ENCODE measurements at regions not wholly inside any gene's neighbourhood (a gene's known extent, or its start where the extent isn't known, plus 50 kb on each side); places are given as distances from the start of the nearest gene placed in this dataset.

DNA sequence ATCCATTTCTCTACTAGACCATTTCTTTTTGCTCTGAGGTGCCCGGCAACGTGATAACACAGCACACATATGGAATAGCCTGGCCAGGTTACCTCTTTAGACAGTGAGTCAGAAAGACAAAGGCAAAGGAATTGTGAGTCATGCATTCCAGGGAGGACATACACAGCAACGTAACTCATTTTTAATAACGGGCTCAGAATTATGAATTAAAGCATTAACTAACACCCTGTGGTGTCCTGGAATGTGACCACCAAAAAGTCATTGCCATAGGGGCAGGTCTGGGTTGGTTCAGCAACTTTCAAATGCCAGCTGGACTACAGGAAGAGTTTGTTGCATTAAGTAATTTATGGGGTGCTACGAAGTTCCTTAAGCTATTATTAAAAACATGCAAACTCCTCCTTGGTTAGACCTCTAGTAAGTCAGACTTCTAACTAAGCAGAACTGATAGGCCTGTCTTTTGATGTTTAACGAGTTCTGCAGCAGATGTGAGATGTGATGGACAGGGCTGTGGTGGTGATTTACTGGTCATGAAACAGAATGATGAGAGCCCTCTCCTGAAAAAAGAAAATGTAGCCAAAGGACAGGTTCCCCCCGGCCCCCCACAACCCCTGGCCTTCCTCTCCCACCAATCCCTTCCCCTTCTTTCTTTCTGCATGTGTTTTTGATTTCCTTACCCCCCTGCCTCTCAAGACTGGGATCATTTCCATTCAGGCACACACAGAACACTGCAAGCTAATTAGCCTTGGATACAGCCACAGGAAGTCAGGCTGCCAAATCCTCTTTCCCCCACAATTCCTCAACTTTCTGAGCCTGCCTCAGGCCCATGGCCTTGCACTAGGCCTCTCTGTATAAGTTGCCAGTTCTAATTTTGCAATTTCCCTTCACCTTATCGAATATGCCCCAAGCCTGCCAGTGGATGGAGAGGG, 88.9 kb upstream of the HAO2 start:
- TF ChIP-seq, protein P1, sequence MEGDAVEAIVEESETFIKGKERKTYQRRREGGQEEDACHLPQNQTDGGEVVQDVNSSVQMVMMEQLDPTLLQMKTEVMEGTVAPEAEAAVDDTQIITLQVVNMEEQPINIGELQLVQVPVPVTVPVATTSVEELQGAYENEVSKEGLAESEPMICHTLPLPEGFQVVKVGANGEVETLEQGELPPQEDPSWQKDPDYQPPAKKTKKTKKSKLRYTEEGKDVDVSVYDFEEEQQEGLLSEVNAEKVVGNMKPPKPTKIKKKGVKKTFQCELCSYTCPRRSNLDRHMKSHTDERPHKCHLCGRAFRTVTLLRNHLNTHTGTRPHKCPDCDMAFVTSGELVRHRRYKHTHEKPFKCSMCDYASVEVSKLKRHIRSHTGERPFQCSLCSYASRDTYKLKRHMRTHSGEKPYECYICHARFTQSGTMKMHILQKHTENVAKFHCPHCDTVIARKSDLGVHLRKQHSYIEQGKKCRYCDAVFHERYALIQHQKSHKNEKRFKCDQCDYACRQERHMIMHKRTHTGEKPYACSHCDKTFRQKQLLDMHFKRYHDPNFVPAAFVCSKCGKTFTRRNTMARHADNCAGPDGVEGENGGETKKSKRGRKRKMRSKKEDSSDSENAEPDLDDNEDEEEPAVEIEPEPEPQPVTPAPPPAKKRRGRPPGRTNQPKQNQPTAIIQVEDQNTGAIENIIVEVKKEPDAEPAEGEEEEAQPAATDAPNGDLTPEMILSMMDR (IDR thresholded peaks at IDR 0.05; ENCODE audit: insufficient read depth, low read length, missing control alignments): no peak
- H3K4me3 ChIP-seq (ENCODE audit: low read depth, low read length): no peak overlapping the region
- CTCF ChIA-PET: interaction anchor here (1.3 to 1.4 kb wide), 3 partner anchors 13 to 90 kb away, joined by 3 to 5 read pairs (median 4); no protein-coding TSS in a partner anchor
- POLR2A ChIA-PET: no interaction called here
- no peak for DNase-seq (ENCODE audit: low read depth, low spot score)

DNA sequence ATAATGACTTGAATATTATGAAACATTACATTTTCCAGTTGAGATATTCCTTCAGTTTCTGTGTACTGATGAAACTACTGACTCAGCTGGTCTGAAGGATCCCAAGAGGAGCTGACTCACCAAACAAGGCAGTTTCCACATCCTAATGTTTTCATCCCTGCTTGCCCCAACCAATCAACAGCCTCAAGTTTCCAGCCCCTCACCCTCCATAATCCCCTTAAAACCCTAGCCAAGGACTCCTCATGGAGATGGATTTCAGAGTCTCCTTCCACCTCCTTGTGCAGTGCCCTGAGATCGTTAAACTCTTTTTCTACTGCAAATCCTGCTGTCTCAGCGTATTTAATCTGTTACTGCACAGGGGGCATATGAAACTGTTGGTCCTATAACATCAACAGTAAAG, 83.1 kb upstream of the HAO2 start:
- DNase-seq (ENCODE audit: low read depth, low spot score): peak; percentile 47
- CTCF ChIA-PET: interaction anchor here (1.0 to 1.5 kb wide), 3 partner anchors 11 to 81 kb away, joined by 3 to 8 read pairs (median 5); no protein-coding TSS in a partner anchor
- TF ChIP-seq, protein P1 (IDR thresholded peaks at IDR 0.05; ENCODE audit: insufficient read depth, low read length, missing control alignments): no peak
- H3K4me3 ChIP-seq (ENCODE audit: low read depth, low read length): no peak overlapping the region
- POLR2A ChIA-PET: no interaction called here

DNA sequence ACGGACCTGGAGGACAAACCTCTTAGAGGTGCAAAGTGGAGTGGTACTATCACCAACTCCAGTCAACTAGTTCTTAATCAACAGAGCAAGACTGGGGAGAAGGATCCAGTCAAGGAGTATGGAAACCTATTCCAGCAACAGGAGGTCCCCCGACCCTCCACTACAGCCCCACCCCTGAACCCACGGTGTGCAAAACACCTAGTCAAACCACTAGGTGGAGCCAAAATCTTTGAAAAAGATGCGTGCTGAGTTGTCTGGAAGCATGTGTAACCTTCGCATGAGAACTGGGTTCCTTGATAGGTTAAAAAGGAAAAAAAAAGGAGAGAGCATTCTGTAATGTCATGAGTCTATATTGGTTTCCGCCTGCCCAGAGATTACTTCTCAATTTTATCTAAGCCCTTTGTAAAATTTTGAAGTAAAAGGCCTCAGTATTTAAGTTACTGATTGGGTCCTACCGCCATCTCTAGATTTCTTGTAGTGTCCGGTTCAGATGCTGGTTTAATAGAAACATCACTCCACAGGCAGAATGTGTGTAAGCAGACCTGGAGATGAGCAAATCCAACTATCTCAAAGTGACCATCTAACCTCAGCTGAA, 81.9 kb upstream of the HAO2 start:
- H3K4me3 ChIP-seq (ENCODE audit: low read depth, low read length): no peak overlapping the region
- POLR2A ChIA-PET: no interaction called here
- CTCF ChIA-PET: interaction anchor here (0.9 to 2.0 kb wide), 4 partner anchors 8 to 80 kb away, joined by 3 to 8 read pairs (median 6); no protein-coding TSS in a partner anchor
- no peak for DNase-seq (ENCODE audit: low read depth, low spot score)
- TF ChIP-seq, protein P1 (IDR thresholded peaks at IDR 0.05; ENCODE audit: insufficient read depth, low read length, missing control alignments): peak; percentile 10

- POLR2A ChIA-PET: no interaction called here
These were observed 79.8 kb upstream of the HAO2 start for GRCh38 chr1:119288751-119289150.

GRCh38 chr1:119290297-119290696, 78.3 kb upstream of the HAO2 start:
- H3K4me3 ChIP-seq (ENCODE audit: low read depth, low read length): no peak overlapping the region
- DNase-seq (ENCODE audit: low read depth, low spot score): no peak
- TF ChIP-seq, protein P1 (IDR thresholded peaks at IDR 0.05; ENCODE audit: insufficient read depth, low read length, missing control alignments): no peak
- ChIA-PET POLR2A (no interaction called here), CTCF (interaction anchor here (1.2 to 1.8 kb wide), 2 partner anchors 10 to 15 kb away, joined by 3 to 10 read pairs; no protein-coding TSS in a partner anchor)

More at GRCh38 chr1:119288751-119289150, 79.8 kb upstream of the HAO2 start:
- CTCF ChIA-PET: interaction anchor here (1.0 to 2.0 kb wide), 2 partner anchors 78 to 79 kb away, joined by 4 to 8 read pairs; no protein-coding TSS in a partner anchor
- H3K4me3 ChIP-seq (ENCODE audit: low read depth, low read length): no peak overlapping the region
- TF ChIP-seq, protein P1 (IDR thresholded peaks at IDR 0.05; ENCODE audit: insufficient read depth, low read length, missing control alignments): no peak
- no peak for DNase-seq (ENCODE audit: low read depth, low spot score)

Measured in AG04449 (cell line).